ENCODE measurements at regions not wholly inside any gene's neighbourhood (a gene's known extent, or its start where the extent isn't known, plus 50 kb on each side); places are given as distances from the start of the nearest gene placed in this dataset.

- Histone ChIP-seq H3F3A (ENCODE audit: insufficient read depth) (no peaks in the 10 kb centered on the region), H3K27me3 (ENCODE audit: low read length) (no peaks in the 10 kb centered on the region)
These were observed 187.5 kb downstream of the ATXN7L3B start for GRCh38 chr12:74725154-74725553.

DNA sequence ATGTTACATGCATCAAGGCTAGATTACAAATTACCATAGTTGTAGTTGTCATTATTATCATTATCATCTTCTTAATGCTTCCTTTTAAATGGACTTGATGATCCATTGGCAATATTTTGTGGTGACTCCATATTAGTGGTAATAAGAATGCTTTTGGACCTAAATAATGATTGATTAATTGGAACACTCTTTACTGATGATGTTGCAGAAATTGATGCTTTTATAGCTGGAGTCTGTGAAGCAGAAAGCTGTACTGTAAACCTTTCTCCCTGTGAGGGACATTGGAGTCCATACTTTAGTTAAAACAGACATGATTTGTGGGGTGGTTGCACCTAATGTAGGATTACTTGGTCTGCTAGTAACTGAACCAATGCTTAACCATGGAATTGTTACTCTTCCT, 190.4 kb downstream of the ATXN7L3B start:
- no peaks in the 10 kb centered on the region for H3K36me3 ChIP-seq (ENCODE audit: low read length)

More at GRCh38 chr12:74725154-74725553, 187.5 kb downstream of the ATXN7L3B start:
- Histone ChIP-seq H3K79me2 (ENCODE audit: insufficient read depth, low read length) (no peaks in the 10 kb centered on the region), H3K9me3 (ENCODE audit: insufficient read depth, low read length) (no peaks in the 10 kb centered on the region), H2AFZ (ENCODE audit: low read depth, low read length, severe bottlenecking) (no peak overlapping the region), H4K20me1 (ENCODE audit: low read depth, low read length) (no peaks in the 10 kb centered on the region), H3K36me3 (ENCODE audit: low read length) (no peaks in the 10 kb centered on the region), H3K9me2 (replicated peaks; ENCODE audit: insufficient read depth, low read length) (no peaks in the 10 kb centered on the region), H3K27ac (ENCODE audit: low read depth, low read length) (no peak overlapping the region), H3K9ac (ENCODE audit: low read length) (no peak overlapping the region), H3K4me2 (ENCODE audit: low read depth, low read length, poor library complexity, severe bottlenecking) (no peak overlapping the region), H3K4me3 (ENCODE audit: insufficient read depth, low read length, poor library complexity, severe bottlenecking) (no peak overlapping the region)
- TF ChIP-seq EZH2phosphoT487 (conservative IDR thresholded peaks at IDR 0.05; ENCODE audit: low read length): no peak
- TF ChIP-seq, protein P1, sequence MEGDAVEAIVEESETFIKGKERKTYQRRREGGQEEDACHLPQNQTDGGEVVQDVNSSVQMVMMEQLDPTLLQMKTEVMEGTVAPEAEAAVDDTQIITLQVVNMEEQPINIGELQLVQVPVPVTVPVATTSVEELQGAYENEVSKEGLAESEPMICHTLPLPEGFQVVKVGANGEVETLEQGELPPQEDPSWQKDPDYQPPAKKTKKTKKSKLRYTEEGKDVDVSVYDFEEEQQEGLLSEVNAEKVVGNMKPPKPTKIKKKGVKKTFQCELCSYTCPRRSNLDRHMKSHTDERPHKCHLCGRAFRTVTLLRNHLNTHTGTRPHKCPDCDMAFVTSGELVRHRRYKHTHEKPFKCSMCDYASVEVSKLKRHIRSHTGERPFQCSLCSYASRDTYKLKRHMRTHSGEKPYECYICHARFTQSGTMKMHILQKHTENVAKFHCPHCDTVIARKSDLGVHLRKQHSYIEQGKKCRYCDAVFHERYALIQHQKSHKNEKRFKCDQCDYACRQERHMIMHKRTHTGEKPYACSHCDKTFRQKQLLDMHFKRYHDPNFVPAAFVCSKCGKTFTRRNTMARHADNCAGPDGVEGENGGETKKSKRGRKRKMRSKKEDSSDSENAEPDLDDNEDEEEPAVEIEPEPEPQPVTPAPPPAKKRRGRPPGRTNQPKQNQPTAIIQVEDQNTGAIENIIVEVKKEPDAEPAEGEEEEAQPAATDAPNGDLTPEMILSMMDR (IDR thresholded peaks at IDR 0.05; ENCODE audit: insufficient read depth, low read length, poor library complexity, severe bottlenecking): no peak

DNA sequence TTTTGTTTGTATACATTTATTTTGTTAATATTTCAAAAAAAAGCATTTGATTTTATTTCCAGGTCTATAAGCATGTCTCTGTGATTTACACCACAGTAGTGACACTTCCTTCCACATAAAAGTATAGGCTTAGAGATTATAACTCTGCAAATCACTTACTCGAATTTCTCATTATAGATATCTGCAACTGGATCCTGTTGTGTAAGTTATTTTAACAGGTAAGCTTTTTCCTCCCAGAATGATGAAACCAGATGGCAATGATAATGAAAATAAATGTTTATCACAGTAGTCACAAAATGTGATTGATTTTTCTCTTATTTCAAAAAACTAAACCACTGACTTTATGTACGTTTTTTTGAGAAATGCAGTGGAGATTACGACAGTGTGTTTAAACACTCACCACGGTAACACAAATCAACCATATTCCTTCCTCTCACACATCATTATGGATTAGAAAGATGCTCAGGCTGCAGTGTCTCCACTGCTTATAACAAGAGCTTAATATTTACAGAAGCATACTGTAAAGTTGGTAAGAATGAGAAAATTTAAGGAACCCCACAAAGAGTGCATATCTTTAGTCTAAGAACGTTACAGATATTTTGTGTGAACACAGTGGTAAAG, 194.6 kb downstream of the ATXN7L3B start:
- Histone ChIP-seq H3K4me2 (ENCODE audit: low read depth, low read length, poor library complexity, severe bottlenecking) (no peak overlapping the region), H3K36me3 (ENCODE audit: low read length) (no peaks in the 10 kb centered on the region), H2AFZ (ENCODE audit: low read depth, low read length, severe bottlenecking) (no peak overlapping the region), H3K79me2 (ENCODE audit: insufficient read depth, low read length) (no peaks in the 10 kb centered on the region), H3K9me2 (replicated peaks; ENCODE audit: insufficient read depth, low read length) (no peaks in the 10 kb centered on the region), H3K27ac (ENCODE audit: low read depth, low read length) (no peak overlapping the region), H3K4me3 (ENCODE audit: insufficient read depth, low read length, poor library complexity, severe bottlenecking) (no peak overlapping the region), H3K9me3 (ENCODE audit: insufficient read depth, low read length) (no peaks in the 10 kb centered on the region), H3F3A (ENCODE audit: insufficient read depth) (no peaks in the 10 kb centered on the region), H3K27me3 (ENCODE audit: low read length) (no peaks in the 10 kb centered on the region), H4K20me1 (ENCODE audit: low read depth, low read length) (no peaks in the 10 kb centered on the region; the same call in 1 of the 2 replicates), H3K9ac (ENCODE audit: low read length) (no peak overlapping the region)
- TF ChIP-seq, protein P1 (IDR thresholded peaks at IDR 0.05; ENCODE audit: insufficient read depth, low read length, poor library complexity, severe bottlenecking): no peak
- no peak for TF ChIP-seq EZH2phosphoT487 (conservative IDR thresholded peaks at IDR 0.05; ENCODE audit: low read length)

More for the DNA sequence above, 190.4 kb downstream of the ATXN7L3B start:
- Histone ChIP-seq H4K20me1 (ENCODE audit: low read depth, low read length) (no peaks in the 10 kb centered on the region), H3K9me2 (replicated peaks; ENCODE audit: insufficient read depth, low read length) (no peaks in the 10 kb centered on the region), H3K27me3 (ENCODE audit: low read length) (no peaks in the 10 kb centered on the region), H2AFZ (ENCODE audit: low read depth, low read length, severe bottlenecking) (no peak overlapping the region), H3K9ac (ENCODE audit: low read length) (no peak overlapping the region), H3K27ac (ENCODE audit: low read depth, low read length) (no peak overlapping the region), H3K9me3 (ENCODE audit: insufficient read depth, low read length) (no peaks in the 10 kb centered on the region), H3F3A (ENCODE audit: insufficient read depth) (no peaks in the 10 kb centered on the region), H3K4me2 (ENCODE audit: low read depth, low read length, poor library complexity, severe bottlenecking) (no peak overlapping the region), H3K79me2 (ENCODE audit: insufficient read depth, low read length) (no peaks in the 10 kb centered on the region), H3K4me3 (ENCODE audit: insufficient read depth, low read length, poor library complexity, severe bottlenecking) (no peak overlapping the region)
- no peak for TF ChIP-seq EZH2phosphoT487 (conservative IDR thresholded peaks at IDR 0.05; ENCODE audit: low read length)
- TF ChIP-seq, protein P1 (IDR thresholded peaks at IDR 0.05; ENCODE audit: insufficient read depth, low read length, poor library complexity, severe bottlenecking): no peak
